GM12878 (cell line): ENCODE measurements at regions not wholly inside any gene's neighbourhood (a gene's known extent, or its start where the extent isn't known, plus 50 kb on each side); places are given as distances from the start of the nearest gene placed in this dataset.
"Not testable (repeated sequence)": the region's sequence is repeated elsewhere in the genome, so short reads cannot be mapped to it uniquely, and the experiment has no call there.

Experiments
- ATAC-seq: fragments of 200-7000 bp; cut with Tn5 transposase; 3 replicates; pipeline ENCODE4 v1.9.1; 2020; ENCODE audit warnings: mild to moderate bottlenecking, moderate library complexity
- BruUV-seq: library from RNA; stranded (reverse); fragments of 400-500 nt; replicated peaks from 2 replicates; lab custom pipeline; 2021; lab: Mats Ljungman, UMichigan
- CTCF ChIA-PET: fragments of 300-600 bp; sonication (Branson Sonifier 250); formaldehyde crosslinking; extraction: SDS; loops from one replicate; lab custom pipeline; 2021; ENCODE audit warnings: inconsistent platforms; lab: Yijun Ruan, JAX
- POLR2A ChIA-PET: fragments of 350-600 bp; formaldehyde crosslinking; extraction: SDS; loops from one replicate; lab custom pipeline; 2021; ENCODE audit warnings: inconsistent platforms; lab: Charles Lee
- RAD21 ChIA-PET: fragments of 300-600 bp; sonication (Branson Sonifier 250); formaldehyde crosslinking; loops from one replicate; lab custom pipeline; 2023; ENCODE audit warnings: antibody characterized with exemption; ENCODE audit not compliant: unreplicated experiment; lab: Charles Lee
- SMC1A ChIA-PET: fragments of 300-600 bp; sonication (Branson Sonifier 250); formaldehyde crosslinking; loops from one replicate; lab custom pipeline; 2023; ENCODE audit not compliant: unreplicated experiment, uncharacterized antibody; lab: Charles Lee
- DNase-seq: peaks from one replicate; pipeline ENCODE4 v3.0.0-alpha.2; 2011; ENCODE audit warnings: low read depth, low spot score
- FAIRE-seq: peaks from 3 replicates; lab custom pipeline; 2011; peaks lifted over from hg19 to GRCh38; lab: Jason Lieb, UNC
- H2AFZ ChIP-seq: 2 replicates; pipeline ENCODE4 v1.6.0; 2011; ENCODE audit warnings: low read depth, low read length, control low read depth; ENCODE audit not compliant: control insufficient read depth
- H3K27ac ChIP-seq: 2 replicates; pipeline ENCODE4 v1.5.1; 2011; ENCODE audit warnings: control low read depth; ENCODE audit not compliant: control insufficient read depth, insufficient read depth
- H3K27me3 ChIP-seq, 2 experiments: replicated peaks in 1 of 2; 2 replicates each; pipeline versions ENCODE4 v1.6.0 to v1.6.1; 2011; ENCODE audit warnings: low read length in 1 of 2; ENCODE audit not compliant: control insufficient read depth in 2 of 2, insufficient read depth in 2 of 2
- H3K36me3 ChIP-seq, 2 experiments: 2 replicates each; pipeline ENCODE4 v1.5.1; 2011; ENCODE audit warnings: low read length in 1 of 2; ENCODE audit not compliant: control insufficient read depth in 2 of 2, insufficient read depth in 2 of 2
- H3K4me1 ChIP-seq: 2 replicates; pipeline ENCODE4 v1.6.1; 2011; ENCODE audit warnings: mild to moderate bottlenecking, low read length, moderate library complexity, mixed read lengths; ENCODE audit not compliant: control insufficient read depth, insufficient read depth
- H3K4me2 ChIP-seq: 2 replicates; pipeline ENCODE4 v1.6.0; 2011; ENCODE audit warnings: control low read depth; ENCODE audit not compliant: control insufficient read depth, insufficient read depth
- H3K4me3 ChIP-seq: fragments of 200-600 bp; sonication (generic); 2 replicates; pipeline ENCODE4 v1.5.1; 2016
- H3K79me2 ChIP-seq: 2 replicates; pipeline ENCODE4 v1.6.0; 2011; ENCODE audit warnings: low read length; ENCODE audit not compliant: control insufficient read depth, insufficient read depth
- H3K9ac ChIP-seq: 2 replicates; pipeline ENCODE4 v1.8.0; 2011; ENCODE audit warnings: low read length, control low read depth, mixed read lengths; ENCODE audit not compliant: control insufficient read depth, insufficient read depth
- H3K9me3 ChIP-seq: replicated peaks from 3 replicates; pipeline ENCODE4 v1.5.1; 2011; ENCODE audit warnings: mild to moderate bottlenecking, low read length; ENCODE audit not compliant: control insufficient read depth, insufficient read depth
- H4K20me1 ChIP-seq: 2 replicates; pipeline ENCODE4 v1.6.0; 2011; ENCODE audit not compliant: control insufficient read depth, insufficient read depth
- BHLHE40 ChIP-seq, 2 experiments: fragments of 450-650 bp in 1 of 2; IDR thresholded peaks; 2 replicates each; pipeline ENCODE4 v1.6.1; 2011 to 2017; ENCODE audit warnings: low read depth in 2 of 2, borderline replicate concordance in 1 of 2, improper control_type of control experiment in 1 of 2, low read length in 1 of 2, mild to moderate bottlenecking in 1 of 2
- FOXK2 ChIP-seq: fragments of 450-650 bp; IDR thresholded peaks from 2 replicates; pipeline ENCODE4 v1.6.1; 2017; ENCODE audit warnings: mild to moderate bottlenecking, moderate library complexity
- IKZF1 ChIP-seq: fragments of 450-650 bp; conservative IDR thresholded peaks from 2 replicates; pipeline ENCODE4 v1.6.1; 2017; ENCODE audit warnings: antibody characterized with exemption, mild to moderate bottlenecking
- IRF3 ChIP-seq: fragments of 450-650 bp; IDR thresholded peaks from 2 replicates; pipeline ENCODE4 v1.6.1; 2014; ENCODE audit warnings: mild to moderate bottlenecking
- LARP7 ChIP-seq: fragments of 450-650 bp; IDR thresholded peaks from 2 replicates; pipeline ENCODE4 v1.6.1; 2017; ENCODE audit warnings: mild to moderate bottlenecking
- NFXL1 ChIP-seq: fragments of 450-650 bp; IDR thresholded peaks from 2 replicates; pipeline ENCODE4 v1.6.1; 2017; ENCODE audit warnings: antibody characterized with exemption, mild to moderate bottlenecking, borderline replicate concordance
- NR2C1 ChIP-seq: fragments of 450-650 bp; IDR thresholded peaks from 2 replicates; pipeline ENCODE4 v1.6.1; 2017; ENCODE audit warnings: antibody characterized with exemption, mild to moderate bottlenecking, moderate library complexity
- ZBTB40 ChIP-seq: fragments of 450-650 bp; IDR thresholded peaks from 2 replicates; pipeline ENCODE4 v1.6.1; 2016; ENCODE audit warnings: mild to moderate bottlenecking, moderate library complexity, borderline replicate concordance
- ZNF24 ChIP-seq: fragments of 450-650 bp; IDR thresholded peaks from 2 replicates; pipeline ENCODE4 v1.6.1; 2017; ENCODE audit warnings: antibody characterized with exemption, mild to moderate bottlenecking
- ZNF687 ChIP-seq: fragments of 450-650 bp; IDR thresholded peaks from 2 replicates; pipeline ENCODE4 v1.6.1; 2017; ENCODE audit warnings: mild to moderate bottlenecking, moderate library complexity
- WGBS: methylation state at CpG from one replicate; pipeline ENCODE4 v1.1.6; 2016; ENCODE audit warnings: low lambda C conversion rate; ENCODE audit not compliant: insufficient replicate concordance, insufficient coverage; ENCODE audit errors: missing lambda C conversion rate; 5-methylcytosine and 5-hydroxymethylcytosine counted together
- in situ Hi-C: fragments of 300-500 bp; cut with MboI; formaldehyde crosslinking; loops from 9 replicates; pipeline ENCODE4 v1.14.3; 2018; ENCODE audit warnings: mixed read lengths
- intact Hi-C: fragments of 100-400 bp; cut with micrococcal nuclease; formaldehyde crosslinking; loops from one replicate; pipeline ENCODE4 v1.14.2; 2022; ENCODE audit not compliant: unreplicated experiment
- TF ChIP-seq, protein P1 (sequence below): fragments of 450-650 bp; IDR thresholded peaks from 2 replicates; pipeline ENCODE4 v1.6.1; 2017; ENCODE audit warnings: mild to moderate bottlenecking, moderate library complexity

DNA sequence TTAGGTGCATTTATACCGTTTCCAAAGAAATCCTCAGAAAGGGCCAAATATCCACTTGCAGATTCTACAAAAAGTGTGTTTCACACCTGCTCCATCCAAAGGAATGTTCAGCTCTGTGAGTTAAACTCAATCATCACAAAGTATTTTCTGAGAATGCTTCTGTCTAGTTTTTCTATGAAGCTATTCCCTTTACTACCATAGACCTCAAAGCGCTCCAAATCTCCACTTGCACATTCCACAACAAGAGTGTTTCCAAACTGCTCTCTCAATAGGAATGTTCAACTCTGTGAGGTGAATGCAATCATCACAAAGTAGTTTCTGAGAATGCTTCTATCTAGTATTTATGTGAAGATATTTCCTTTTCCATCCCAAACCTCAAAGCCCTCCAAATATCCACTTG is 412.7 kb upstream of the WSB1 start:
- H3K4me3 ChIP-seq, H3K27me3 ChIP-seq, intact Hi-C loops, H2AFZ ChIP-seq, CTCF ChIA-PET, POLR2A ChIA-PET, in situ Hi-C loops, H4K20me1 ChIP-seq, H3K9me3 ChIP-seq, SMC1A ChIA-PET, FAIRE-seq, BruUV-seq, H3K9ac ChIP-seq, RAD21 ChIA-PET, H3K79me2 ChIP-seq, DNase-seq, H3K36me3 ChIP-seq, H3K4me1 ChIP-seq, H3K27ac ChIP-seq, H3K4me2 ChIP-seq, ATAC-seq: not testable (repeated sequence)
- no CpG with 5 or more reads among the region's 2 CpGs for WGBS
- TF ChIP-seq, protein P1, sequence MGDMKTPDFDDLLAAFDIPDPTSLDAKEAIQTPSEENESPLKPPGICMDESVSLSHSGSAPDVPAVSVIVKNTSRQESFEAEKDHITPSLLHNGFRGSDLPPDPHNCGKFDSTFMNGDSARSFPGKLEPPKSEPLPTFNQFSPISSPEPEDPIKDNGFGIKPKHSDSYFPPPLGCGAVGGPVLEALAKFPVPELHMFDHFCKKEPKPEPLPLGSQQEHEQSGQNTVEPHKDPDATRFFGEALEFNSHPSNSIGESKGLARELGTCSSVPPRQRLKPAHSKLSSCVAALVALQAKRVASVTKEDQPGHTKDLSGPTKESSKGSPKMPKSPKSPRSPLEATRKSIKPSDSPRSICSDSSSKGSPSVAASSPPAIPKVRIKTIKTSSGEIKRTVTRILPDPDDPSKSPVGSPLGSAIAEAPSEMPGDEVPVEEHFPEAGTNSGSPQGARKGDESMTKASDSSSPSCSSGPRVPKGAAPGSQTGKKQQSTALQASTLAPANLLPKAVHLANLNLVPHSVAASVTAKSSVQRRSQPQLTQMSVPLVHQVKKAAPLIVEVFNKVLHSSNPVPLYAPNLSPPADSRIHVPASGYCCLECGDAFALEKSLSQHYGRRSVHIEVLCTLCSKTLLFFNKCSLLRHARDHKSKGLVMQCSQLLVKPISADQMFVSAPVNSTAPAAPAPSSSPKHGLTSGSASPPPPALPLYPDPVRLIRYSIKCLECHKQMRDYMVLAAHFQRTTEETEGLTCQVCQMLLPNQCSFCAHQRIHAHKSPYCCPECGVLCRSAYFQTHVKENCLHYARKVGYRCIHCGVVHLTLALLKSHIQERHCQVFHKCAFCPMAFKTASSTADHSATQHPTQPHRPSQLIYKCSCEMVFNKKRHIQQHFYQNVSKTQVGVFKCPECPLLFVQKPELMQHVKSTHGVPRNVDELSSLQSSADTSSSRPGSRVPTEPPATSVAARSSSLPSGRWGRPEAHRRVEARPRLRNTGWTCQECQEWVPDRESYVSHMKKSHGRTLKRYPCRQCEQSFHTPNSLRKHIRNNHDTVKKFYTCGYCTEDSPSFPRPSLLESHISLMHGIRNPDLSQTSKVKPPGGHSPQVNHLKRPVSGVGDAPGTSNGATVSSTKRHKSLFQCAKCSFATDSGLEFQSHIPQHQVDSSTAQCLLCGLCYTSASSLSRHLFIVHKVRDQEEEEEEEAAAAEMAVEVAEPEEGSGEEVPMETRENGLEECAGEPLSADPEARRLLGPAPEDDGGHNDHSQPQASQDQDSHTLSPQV: peak; percentile 98
- TF ChIP-seq IKZF1 (peak; percentile 62; the same call in 1 of the 2 replicates), ZNF24 (peak; percentile 60), ZNF687 (peak; percentile 80), ZBTB40 (peak; percentile 56; the same call in 1 of the 2 replicates), NR2C1 (peak; percentile 80), BHLHE40 (IDR thresholded peaks at IDR 0.05; ENCODE audit: borderline replicate concordance in 1 of 2, low read depth in 2 of 2, low read length in 1 of 2) (peak in 1 of 2 experiments; percentile 7; a peak in 1 of 4 replicates), IRF3 (peak; percentile 87), FOXK2 (peak; percentile 79), LARP7 (peak; percentile 99; the same call in 1 of the 2 replicates), NFXL1 (peak; percentile 97)
